Effector memory CD8-positive, alpha-beta T cell (primary cell): ENCODE measurements at regions not wholly inside any gene's neighbourhood (a gene's known extent, or its start where the extent isn't known, plus 50 kb on each side); places are given as distances from the start of the nearest gene placed in this dataset.
"Not testable (repeated sequence)": the region's sequence is repeated elsewhere in the genome, so short reads cannot be mapped to it uniquely, and the experiment has no call there.

Experiments used
- ATAC-seq: fragments of 150-1000 bp; cut with Tn5 transposase; replicated peaks from 2 replicates; pipeline ENCODE4 v1.10.0; 2021; ENCODE audit warnings: mild to moderate bottlenecking, moderate library complexity
- DNase-seq, 3 experiments: peaks; one replicate each; pipeline ENCODE4 v3.0.0; 2021
- H3K27ac Mint-ChIP-seq, 2 donors: one replicate each; pipeline ENCODE4 v1.8.0; 2022; ENCODE audit warnings: mild to moderate bottlenecking in 2 of 2, mixed read lengths in 2 of 2, moderate library complexity in 2 of 2
- H3K27me3 Mint-ChIP-seq, 2 donors: one replicate each; pipeline ENCODE4 v1.8.0; 2022; ENCODE audit warnings: mixed read lengths in 2 of 2
- H3K36me3 Mint-ChIP-seq: one replicate; pipeline ENCODE4 v1.8.0; 2022; ENCODE audit warnings: mild to moderate bottlenecking, moderate library complexity, mixed read lengths; ENCODE audit not compliant: insufficient read depth
- H3K4me1 Mint-ChIP-seq, 2 donors: one replicate each; pipeline ENCODE4 v1.8.0; 2022; ENCODE audit warnings: low read depth in 2 of 2, mixed read lengths in 2 of 2
- H3K4me3 Mint-ChIP-seq, 2 donors: one replicate each; pipeline ENCODE4 v1.8.0; 2022; ENCODE audit warnings: mild to moderate bottlenecking in 2 of 2, mixed read lengths in 2 of 2, moderate library complexity in 2 of 2
- H3K9me3 Mint-ChIP-seq, 2 donors: one replicate each; pipeline ENCODE4 v1.8.0; 2022; ENCODE audit warnings: mixed read lengths in 2 of 2

DNA sequence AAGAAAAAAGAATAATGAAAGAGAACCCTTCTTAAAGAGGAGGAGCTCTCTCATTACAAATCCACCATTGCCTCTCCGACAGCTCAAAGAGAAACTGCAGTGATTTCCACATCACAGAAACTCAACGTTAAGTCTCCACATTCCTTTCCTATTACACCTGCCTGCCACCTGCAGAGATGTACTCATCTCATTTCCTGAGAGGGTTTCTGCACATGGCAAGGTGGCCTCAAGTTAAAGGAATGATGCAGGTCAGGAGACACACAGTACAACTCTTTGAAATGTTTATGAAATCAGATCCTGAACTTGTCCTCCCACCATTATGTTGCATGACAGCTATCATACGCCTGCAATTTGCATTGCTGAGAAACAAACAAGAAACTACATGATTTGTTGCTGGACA is 458.4 kb upstream of the ADAMTS9 start:
- H3K27ac Mint-ChIP-seq = no peak overlapping the region
- DNase-seq = no peak
- no peaks in the 10 kb centered on the region for H3K4me1 Mint-ChIP-seq
- H3K4me3 Mint-ChIP-seq = no peak overlapping the region
- ATAC-seq = no peak
- no peaks in the 10 kb centered on the region for H3K27me3 Mint-ChIP-seq
- no peaks in the 10 kb centered on the region for H3K36me3 Mint-ChIP-seq
- peaks cover 0 to 9% of the 10 kb centered on the region in 2 donors for H3K9me3 Mint-ChIP-seq

DNA sequence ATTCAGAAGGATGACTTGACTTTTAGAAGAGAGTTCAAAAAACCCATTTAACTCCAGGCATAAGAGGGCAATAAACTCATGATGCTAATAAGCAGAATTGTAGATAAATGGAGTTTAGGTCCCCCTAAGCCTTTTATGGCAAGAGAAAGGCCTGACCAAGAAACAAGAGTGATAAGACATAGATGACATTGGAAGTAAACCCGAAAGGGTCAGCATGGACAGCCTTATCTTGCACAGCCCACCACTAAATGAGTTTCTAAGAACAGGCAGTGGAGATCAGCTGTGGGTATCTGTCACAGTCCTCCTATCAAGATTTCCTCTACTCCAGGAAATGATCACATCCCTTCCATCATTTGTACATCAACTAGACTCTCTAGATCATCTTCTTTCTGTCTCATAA is 457.9 kb upstream of the ADAMTS9 start:
- Mint-ChIP-seq H3K27me3 (no peaks in the 10 kb centered on the region), H3K27ac (no peak overlapping the region), H3K4me1 (no peaks in the 10 kb centered on the region), H3K36me3 (no peaks in the 10 kb centered on the region), H3K4me3 (no peak overlapping the region), H3K9me3 (peaks cover 0 to 4% of the 10 kb centered on the region in 2 donors)
- DNase-seq (no peak), ATAC-seq (no peak)

DNA sequence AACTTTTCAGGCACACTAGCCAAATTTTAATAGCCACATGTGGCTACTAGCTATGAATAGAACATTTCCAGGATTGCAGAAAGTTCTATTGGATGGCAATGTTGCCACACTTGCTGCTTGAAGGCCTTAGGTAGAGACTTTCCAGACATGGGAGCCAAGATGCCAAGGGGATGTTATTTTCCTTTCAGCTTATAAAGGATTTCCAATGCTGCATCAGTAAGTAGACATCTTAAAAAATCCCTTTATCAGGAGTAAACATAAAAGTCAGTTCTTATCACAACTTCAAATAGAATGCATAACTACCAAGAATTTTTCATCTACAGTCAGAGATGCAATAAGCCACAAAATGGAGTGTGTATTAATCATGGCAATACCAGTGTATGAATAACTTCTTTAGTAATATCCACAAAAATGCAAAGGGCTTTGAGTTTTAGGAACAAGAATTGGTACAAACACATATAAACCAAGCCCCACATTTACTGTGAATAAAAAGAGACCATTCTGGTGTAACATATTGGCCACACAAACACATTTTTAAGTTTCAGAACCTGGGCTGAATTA is 457.1 kb upstream of the ADAMTS9 start:
- H3K4me3 Mint-ChIP-seq = no peak overlapping the region
- no peak for ATAC-seq
- H3K27me3 Mint-ChIP-seq = no peaks in the 10 kb centered on the region
- DNase-seq = no peak
- H3K36me3 Mint-ChIP-seq = no peaks in the 10 kb centered on the region
- no peak overlapping the region for H3K27ac Mint-ChIP-seq
- no peaks in the 10 kb centered on the region for H3K4me1 Mint-ChIP-seq
- H3K9me3 Mint-ChIP-seq = peaks cover 0 to 3% of the 10 kb centered on the region in 2 donors

DNA sequence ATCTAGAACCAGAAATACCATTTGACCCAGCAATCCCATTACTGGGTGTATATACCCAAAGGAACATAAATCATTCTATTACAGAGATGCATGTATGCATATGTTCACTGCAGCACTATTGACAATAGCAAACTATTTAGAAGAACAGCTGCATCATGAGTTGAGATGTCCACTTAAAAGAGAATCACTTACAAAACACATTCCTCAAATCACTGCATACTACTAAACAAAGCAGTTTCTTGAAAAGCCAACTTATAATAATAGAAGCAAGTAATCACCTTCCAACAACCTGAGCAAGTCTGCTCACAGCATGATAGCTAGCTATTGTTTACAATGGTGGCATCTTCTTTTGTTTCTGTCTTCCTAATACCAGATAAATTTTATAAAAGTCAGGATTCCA is 454.7 kb upstream of the ADAMTS9 start:
- Mint-ChIP-seq H3K27ac (no peak overlapping the region), H3K9me3 (peaks cover 14% of the 10 kb centered on the region in 2 donors), H3K27me3 (no peaks in the 10 kb centered on the region), H3K4me1 (no peaks in the 10 kb centered on the region), H3K4me3 (no peak overlapping the region), H3K36me3 (no peaks in the 10 kb centered on the region)
- DNase-seq (no peak), ATAC-seq (no peak)

DNA sequence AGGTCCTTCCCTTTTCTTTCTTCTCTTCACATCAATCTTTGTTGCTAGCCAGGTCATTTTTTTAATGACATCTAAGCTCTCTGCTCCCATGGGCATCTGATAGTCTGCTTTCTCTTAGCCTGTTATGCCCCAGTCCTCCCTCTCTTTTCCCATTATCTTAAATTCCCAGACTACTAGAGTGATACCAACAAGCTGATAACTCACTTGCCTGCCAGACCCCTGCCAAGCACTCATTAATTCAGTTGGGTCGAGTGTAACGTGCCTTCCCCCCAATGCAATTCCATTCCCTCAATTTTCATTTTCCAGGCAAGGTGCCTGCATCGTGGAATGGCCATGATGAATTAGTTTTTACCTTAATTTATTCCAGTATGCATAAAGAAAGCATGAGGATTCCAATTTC is 450.8 kb upstream of the ADAMTS9 start:
- H3K27me3 Mint-ChIP-seq = no peaks in the 10 kb centered on the region
- no peak overlapping the region for H3K4me3 Mint-ChIP-seq
- DNase-seq (no peak), ATAC-seq (no peak)
- H3K4me1 Mint-ChIP-seq = no peaks in the 10 kb centered on the region
- H3K9me3 Mint-ChIP-seq = peaks cover 24 to 27% of the 10 kb centered on the region in 2 donors
- H3K36me3 Mint-ChIP-seq = no peaks in the 10 kb centered on the region
- no peak overlapping the region for H3K27ac Mint-ChIP-seq

DNA sequence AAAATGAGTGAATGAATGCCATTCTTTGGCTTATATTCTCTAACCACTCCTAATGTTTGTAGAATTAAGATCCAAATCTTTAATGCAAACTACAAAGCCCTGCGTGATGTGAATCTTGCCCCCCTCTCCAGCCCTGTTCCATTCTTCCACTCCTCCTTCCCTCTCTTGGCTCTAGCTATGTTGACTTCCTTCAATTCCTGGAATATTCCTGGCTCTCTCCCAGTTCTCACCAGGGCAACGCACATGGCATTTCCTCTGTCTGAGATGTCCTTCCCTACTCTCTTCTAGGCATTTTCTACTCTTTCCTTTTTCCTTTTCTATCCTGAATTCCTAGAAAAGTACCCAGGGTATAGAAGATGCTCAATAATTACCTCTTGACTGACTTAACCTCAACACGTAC is 446.0 kb upstream of the ADAMTS9 start:
- not testable (repeated sequence) for H3K4me3 Mint-ChIP-seq, H3K36me3 Mint-ChIP-seq, ATAC-seq, H3K4me1 Mint-ChIP-seq, H3K27me3 Mint-ChIP-seq, H3K27ac Mint-ChIP-seq, DNase-seq
- peaks cover 22% of the 10 kb centered on the region in 2 donors for H3K9me3 Mint-ChIP-seq

DNA sequence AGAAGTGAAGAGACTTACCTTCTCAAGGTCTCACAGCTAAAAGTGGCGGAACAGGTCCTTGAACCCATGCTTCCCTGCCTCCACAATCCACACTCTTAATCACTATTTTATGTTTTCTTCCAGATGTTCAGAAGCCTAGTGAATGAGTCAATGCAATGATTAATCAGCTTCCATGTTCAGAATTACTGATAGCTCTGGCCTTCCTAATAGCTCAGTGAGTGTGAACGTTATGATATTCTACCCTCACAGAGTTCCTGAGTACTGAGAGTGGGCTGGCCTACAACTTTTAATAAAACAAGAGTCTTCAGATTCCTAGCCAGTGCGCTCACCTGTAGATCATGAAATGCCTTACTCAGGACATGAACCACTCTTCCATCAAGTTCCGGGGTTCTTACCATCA is 443.0 kb upstream of the ADAMTS9 start:
- ATAC-seq = no peak
- no peak for DNase-seq
- Mint-ChIP-seq H3K36me3 (no peaks in the 10 kb centered on the region), H3K9me3 (peaks cover 0 to 11% of the 10 kb centered on the region in 2 donors), H3K27me3 (no peaks in the 10 kb centered on the region), H3K4me1 (no peaks in the 10 kb centered on the region), H3K4me3 (no peak overlapping the region), H3K27ac (no peak overlapping the region)

DNA sequence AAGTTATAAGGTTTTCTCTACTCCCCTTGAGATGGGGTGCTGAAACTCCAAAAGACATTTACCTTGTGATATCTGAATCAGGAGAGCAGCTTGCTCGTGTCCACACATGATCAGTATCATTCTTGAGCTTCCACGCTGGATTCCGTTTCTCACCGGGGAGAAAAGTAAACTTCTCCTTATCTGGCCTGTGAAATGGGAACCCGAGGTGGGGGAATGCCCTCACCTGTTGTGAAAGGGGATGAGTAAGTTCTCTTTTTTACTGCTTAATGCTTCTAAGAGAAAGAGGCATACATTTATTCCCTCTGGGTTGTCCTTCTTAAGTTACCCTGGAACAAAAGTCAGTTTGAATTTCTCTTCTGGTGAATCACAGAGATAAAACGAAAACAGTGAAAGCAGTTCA is 440.5 kb upstream of the ADAMTS9 start:
- no peaks in the 10 kb centered on the region for H3K27me3 Mint-ChIP-seq

DNA sequence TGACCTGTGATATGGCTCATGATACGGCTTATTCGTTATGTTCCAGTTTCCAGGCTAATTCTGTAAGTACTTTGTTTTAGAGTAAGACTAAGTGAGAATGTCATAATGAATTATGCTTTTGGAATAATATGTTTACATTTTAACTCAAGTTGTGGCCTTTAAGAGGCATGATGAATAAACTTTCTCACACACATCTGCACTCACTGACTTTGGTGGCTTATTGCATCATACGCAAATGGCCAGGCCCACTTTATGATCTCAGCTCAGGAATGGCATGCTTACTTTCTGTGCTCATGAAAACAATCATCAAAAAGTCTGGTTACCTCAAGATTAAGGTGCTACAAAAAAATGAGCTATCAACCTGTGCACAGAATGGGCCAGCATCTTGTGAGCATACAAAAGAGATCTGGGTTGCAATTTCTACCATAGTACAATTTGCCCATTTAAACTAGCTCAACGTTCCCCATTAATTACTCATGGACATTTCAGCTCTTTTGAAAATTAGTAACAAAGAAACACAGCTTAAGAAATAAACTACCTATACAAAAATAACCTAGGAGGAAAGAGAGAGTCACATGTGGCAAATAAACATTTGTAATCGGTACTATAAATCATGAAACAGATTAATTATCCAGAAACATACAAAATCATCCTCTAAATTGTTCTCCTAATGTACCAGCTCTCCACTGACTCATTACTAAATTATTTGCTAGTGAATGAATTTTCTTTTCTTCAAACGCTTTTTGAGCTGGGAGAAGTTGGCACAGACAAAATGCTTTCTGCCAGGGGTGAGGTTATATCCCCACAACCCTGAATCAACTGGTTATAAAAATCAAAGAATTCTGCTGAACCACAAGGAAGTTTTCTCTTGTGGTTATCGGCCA is 439.0 kb upstream of the ADAMTS9 start:
- Mint-ChIP-seq H3K36me3 (no peaks in the 10 kb centered on the region), H3K4me3 (no peak overlapping the region), H3K27ac (no peak overlapping the region), H3K9me3 (peaks cover 3 to 7% of the 10 kb centered on the region in 2 donors), H3K27me3 (no peaks in the 10 kb centered on the region), H3K4me1 (no peaks in the 10 kb centered on the region)
- DNase-seq (no peak), ATAC-seq (no peak)

More for the DNA sequence above, 440.5 kb upstream of the ADAMTS9 start:
- no peak overlapping the region for H3K4me3 Mint-ChIP-seq
- DNase-seq = no peak
- H3K36me3 Mint-ChIP-seq = no peaks in the 10 kb centered on the region
- no peak for ATAC-seq
- peaks cover 0 to 4% of the 10 kb centered on the region in 2 donors for H3K9me3 Mint-ChIP-seq
- H3K4me1 Mint-ChIP-seq = no peaks in the 10 kb centered on the region
- H3K27ac Mint-ChIP-seq = no peak overlapping the region

DNA sequence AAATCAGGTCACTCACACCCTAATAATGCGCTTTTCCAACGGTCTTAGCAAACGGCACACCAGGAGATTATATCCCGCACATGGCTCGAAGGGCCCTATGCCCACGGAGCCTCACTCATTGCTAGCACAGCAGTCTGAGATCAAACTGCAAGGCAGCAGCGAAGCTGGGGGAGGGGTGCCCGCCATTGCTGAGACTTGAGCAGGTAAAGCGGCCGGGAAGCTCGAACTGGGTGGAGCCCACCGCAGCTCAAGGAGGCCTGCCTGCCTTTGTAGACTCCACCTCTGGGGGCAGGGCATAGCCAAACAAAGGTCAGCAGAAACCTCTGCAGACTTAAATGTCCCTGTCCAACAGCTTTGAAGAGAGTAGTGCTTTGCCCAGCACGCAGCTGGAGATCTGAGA is 432.4 kb upstream of the ADAMTS9 start:
- H3K9me3 Mint-ChIP-seq = peaks cover 10 to 26% of the 10 kb centered on the region in 2 donors
- not testable (repeated sequence) for H3K27me3 Mint-ChIP-seq, H3K4me3 Mint-ChIP-seq, H3K27ac Mint-ChIP-seq, ATAC-seq, DNase-seq, H3K36me3 Mint-ChIP-seq, H3K4me1 Mint-ChIP-seq

DNA sequence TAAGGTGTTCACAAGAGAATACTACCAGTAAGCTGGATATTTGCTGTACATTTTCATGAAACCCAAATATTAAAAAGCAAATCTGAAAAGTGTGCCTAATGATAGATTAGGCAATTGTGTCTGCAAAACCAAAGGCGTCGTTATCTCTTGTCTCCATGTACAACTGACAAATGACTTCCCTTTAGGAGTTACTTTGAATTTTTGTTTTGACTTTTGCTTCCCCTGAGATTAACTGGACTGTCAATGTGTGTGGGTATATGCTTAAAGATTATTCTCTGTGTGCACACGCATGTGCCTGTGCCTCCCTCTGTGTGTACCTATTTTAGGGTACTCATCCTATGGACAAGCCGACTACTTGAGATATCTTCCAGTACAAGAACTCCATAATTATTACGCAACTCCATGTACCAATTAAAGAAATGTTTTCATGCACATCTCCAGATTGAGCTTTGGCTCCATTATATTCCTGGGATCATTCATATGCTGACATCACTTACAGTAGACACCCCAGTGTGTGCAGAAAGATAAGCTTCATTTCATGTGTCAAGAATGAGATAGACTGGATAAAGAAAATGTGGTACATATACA is 431.2 kb upstream of the ADAMTS9 start:
- Mint-ChIP-seq H3K36me3 (no peaks in the 10 kb centered on the region), H3K4me1 (no peaks in the 10 kb centered on the region), H3K27me3 (no peaks in the 10 kb centered on the region), H3K4me3 (no peak overlapping the region), H3K9me3 (peaks cover 11 to 26% of the 10 kb centered on the region in 2 donors), H3K27ac (no peak overlapping the region)
- DNase-seq (no peak), ATAC-seq (no peak)

DNA sequence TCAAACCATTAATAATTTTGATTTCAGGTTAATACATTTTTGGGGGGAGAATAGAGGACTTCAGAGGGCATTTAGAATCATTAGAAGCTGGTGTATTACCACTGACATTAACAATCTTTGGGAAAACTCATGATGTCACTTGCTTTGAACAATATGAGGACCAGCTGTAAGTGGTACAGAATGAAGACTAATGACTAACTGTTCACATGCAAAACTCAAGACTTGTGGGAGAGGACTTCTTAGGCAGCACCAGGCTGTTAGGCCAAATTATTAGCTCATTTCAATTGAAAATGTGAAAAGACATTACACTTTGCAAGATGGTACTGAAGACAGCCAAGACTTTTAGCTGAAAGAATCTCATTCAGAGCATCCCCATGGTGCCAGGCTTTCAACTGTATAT is 426.2 kb upstream of the ADAMTS9 start:
- Mint-ChIP-seq H3K36me3 (no peaks in the 10 kb centered on the region), H3K4me1 (no peaks in the 10 kb centered on the region), H3K4me3 (no peak overlapping the region), H3K27ac (no peak overlapping the region), H3K27me3 (no peaks in the 10 kb centered on the region), H3K9me3 (peaks cover 9 to 13% of the 10 kb centered on the region in 2 donors)
- no peak for ATAC-seq
- DNase-seq = no peak

DNA sequence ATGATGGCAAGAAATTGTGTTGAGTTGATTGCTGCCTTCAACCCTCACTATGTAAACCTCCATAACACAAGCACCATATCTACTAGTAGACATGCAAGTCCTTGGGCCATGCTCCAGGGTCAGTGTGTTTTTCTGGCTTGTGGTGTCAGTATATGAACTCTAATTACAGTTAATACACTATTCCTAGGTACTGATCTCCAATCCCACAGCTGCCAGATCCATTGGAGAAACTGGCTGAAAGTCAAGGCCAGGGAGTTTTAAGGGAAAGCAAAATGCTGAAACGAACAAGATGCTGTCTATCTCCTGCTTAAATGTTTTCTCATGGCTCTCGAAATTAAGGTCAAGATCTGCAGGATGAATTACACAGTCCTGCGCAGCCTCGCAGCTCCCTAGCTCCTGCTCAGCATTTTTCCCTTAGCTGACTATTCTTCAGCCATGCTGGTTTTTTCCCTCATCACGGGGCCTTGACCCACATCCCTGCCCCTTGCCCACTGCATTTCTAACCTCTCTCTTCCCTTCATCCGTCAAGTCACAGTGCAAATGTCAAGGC is 425.0 kb upstream of the ADAMTS9 start:
- Mint-ChIP-seq H3K9me3 (peaks cover 7 to 12% of the 10 kb centered on the region in 2 donors), H3K4me1 (no peaks in the 10 kb centered on the region), H3K27me3 (no peaks in the 10 kb centered on the region), H3K36me3 (no peaks in the 10 kb centered on the region), H3K27ac (no peak overlapping the region), H3K4me3 (no peak overlapping the region)
- ATAC-seq (no peak), DNase-seq (no peak)

DNA sequence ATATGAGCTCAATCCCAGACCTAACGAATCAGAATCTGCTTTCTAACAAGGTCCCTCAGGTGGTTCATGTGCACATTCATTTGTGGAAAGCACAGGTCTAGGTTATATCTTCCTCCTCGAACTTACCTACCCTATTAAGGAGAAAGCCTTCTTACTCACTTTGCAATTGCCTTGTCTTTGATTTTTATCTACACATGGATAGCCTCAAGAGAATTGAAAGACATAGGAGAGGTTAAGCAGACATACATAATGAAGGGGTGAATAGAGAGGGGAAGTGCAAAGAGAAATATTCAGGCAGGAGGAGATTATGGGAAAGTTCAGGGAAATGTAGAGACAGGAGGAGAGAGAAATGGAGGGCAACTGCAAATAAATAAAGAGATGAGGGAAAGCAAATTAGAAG is 422.9 kb upstream of the ADAMTS9 start:
- Mint-ChIP-seq H3K4me3 (no peak overlapping the region), H3K27me3 (no peaks in the 10 kb centered on the region), H3K36me3 (no peaks in the 10 kb centered on the region), H3K27ac (no peak overlapping the region), H3K9me3 (peaks cover 10 to 11% of the 10 kb centered on the region in 2 donors), H3K4me1 (no peaks in the 10 kb centered on the region)
- no peak for ATAC-seq
- no peak for DNase-seq
